ENCODE measurements at regions not wholly inside any gene's neighbourhood (a gene's known extent, or its start where the extent isn't known, plus 50 kb on each side); places are given as distances from the start of the nearest gene placed in this dataset.
A peak's percentile ranks its signal among the peaks of the same experiment; 100 is the strongest.

DNA sequence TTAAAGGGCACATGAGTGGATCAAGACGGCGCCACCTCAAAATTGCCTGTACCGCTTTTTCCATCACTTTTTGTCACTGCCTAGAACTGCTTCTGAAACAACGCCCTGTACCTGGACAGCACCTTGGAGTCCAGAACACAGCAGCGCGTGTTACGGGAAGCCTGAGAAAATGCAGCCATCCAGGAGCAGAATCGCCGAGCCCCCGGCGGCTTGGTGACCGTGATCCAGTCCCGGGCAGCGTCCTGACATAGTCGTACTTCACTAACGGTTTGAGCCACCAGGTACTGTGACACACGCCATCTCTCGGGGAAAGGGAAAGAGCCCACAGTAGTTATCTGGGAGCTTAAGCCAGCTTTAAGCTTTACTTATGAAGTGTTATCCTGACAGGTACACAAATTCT lies 168.9 kb upstream of the SALL3 start:
- no peaks in the 10 kb centered on the region for H3K36me3 ChIP-seq (ENCODE audit: control insufficient read depth in 1 of 2, insufficient read depth in 2 of 2, low read length in 1 of 2)
- WGBS, 2 donors: 93 to 98% methylated on average over 18 of the region's 18 CpGs
- H3K4me1 ChIP-seq (ENCODE audit: control insufficient read depth in 1 of 2, insufficient read depth in 2 of 2, low read length in 2 of 2): no peaks in the 10 kb centered on the region
- DNase-seq (peak in 1 of 2 donors; percentile 57), ATAC-seq (ENCODE audit: low FRiP score) (no peak)
- no peaks in the 10 kb centered on the region for H3K27me3 ChIP-seq (ENCODE audit: control insufficient read depth in 1 of 2, insufficient read depth in 2 of 2, low read length in 1 of 2)
- H3K4me3 ChIP-seq (ENCODE audit: low read length in 2 of 2): no peak overlapping the region
- no peak overlapping the region for H3K27ac ChIP-seq (ENCODE audit: low read depth in 1 of 2, low read length in 2 of 2)
- H3K9me3 ChIP-seq (ENCODE audit: control insufficient read depth, low read length): no peaks in the 10 kb centered on the region
- intact Hi-C loops (cut with DNase I): no loop called here

DNA sequence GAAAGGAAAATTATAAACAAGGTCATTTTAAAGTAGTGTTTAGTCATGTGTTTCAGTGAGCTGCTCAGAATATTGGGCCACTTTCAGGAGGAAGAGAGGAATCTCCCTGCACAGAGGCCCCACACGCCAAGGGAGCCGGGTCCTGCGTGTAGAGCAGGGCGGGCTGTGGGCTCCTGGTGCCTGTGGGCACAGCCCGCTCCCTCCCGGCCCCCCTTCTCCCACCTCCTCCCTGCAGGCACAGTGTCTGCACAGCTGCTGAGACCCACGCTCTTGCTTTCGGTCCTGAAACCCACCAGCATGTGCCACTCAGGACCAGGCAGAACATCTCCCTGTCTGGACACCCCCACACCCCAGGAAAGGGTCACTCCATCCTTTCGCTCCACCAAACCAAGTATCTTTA lies 167.6 kb upstream of the SALL3 start:
- Histone ChIP-seq H3K4me1 (ENCODE audit: control insufficient read depth in 1 of 2, insufficient read depth in 2 of 2, low read length in 2 of 2) (no peaks in the 10 kb centered on the region), H3K4me3 (ENCODE audit: low read length in 2 of 2) (no peak overlapping the region), H3K36me3 (ENCODE audit: control insufficient read depth in 1 of 2, insufficient read depth in 2 of 2, low read length in 1 of 2) (no peaks in the 10 kb centered on the region), H3K27me3 (ENCODE audit: control insufficient read depth in 1 of 2, insufficient read depth in 2 of 2, low read length in 1 of 2) (no peaks in the 10 kb centered on the region), H3K27ac (ENCODE audit: low read depth in 1 of 2, low read length in 2 of 2) (no peak overlapping the region), H3K9me3 (ENCODE audit: control insufficient read depth, low read length) (no peaks in the 10 kb centered on the region)
- ATAC-seq (ENCODE audit: low FRiP score): no peak
- intact Hi-C loops (cut with DNase I): no loop called here
- no peak for DNase-seq
- WGBS, 2 donors: 91 to 97% methylated on average over 8 to 9 of the region's 9 CpGs

DNA sequence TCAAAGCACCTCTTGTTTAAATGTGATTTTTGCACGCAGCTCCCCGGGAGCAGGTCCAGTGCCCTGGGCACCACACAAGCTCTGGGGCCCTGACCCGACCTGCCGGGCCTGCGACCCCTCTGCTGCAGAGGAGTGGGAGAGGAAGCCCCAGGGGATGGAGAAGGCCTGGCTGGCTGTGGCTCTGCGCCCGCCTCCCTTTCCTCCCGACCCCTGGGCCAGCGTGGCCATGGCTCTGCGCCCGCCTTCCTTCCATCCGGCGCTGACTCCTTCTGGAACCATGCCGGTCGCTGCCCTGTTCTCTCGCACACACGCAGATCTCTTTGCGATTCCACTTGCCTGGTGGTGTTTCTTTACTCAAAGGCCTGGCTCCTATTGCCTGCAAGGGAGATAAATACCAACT lies 166.5 kb upstream of the SALL3 start:
- no peak overlapping the region for H3K4me3 ChIP-seq (ENCODE audit: low read length in 2 of 2)
- no peaks in the 10 kb centered on the region for H3K9me3 ChIP-seq (ENCODE audit: control insufficient read depth, low read length)
- no peaks in the 10 kb centered on the region for H3K4me1 ChIP-seq (ENCODE audit: control insufficient read depth in 1 of 2, insufficient read depth in 2 of 2, low read length in 2 of 2)
- DNase-seq (no peak), ATAC-seq (ENCODE audit: low FRiP score) (no peak)
- WGBS, 2 donors: 78 to 91% methylated on average over 15 to 18 of the region's 18 CpGs
- H3K36me3 ChIP-seq (ENCODE audit: control insufficient read depth in 1 of 2, insufficient read depth in 2 of 2, low read length in 1 of 2): no peaks in the 10 kb centered on the region
- H3K27ac ChIP-seq (ENCODE audit: low read depth in 1 of 2, low read length in 2 of 2): no peak overlapping the region
- no peaks in the 10 kb centered on the region for H3K27me3 ChIP-seq (ENCODE audit: control insufficient read depth in 1 of 2, insufficient read depth in 2 of 2, low read length in 1 of 2)
- intact Hi-C loops (cut with DNase I): no loop called here

DNA sequence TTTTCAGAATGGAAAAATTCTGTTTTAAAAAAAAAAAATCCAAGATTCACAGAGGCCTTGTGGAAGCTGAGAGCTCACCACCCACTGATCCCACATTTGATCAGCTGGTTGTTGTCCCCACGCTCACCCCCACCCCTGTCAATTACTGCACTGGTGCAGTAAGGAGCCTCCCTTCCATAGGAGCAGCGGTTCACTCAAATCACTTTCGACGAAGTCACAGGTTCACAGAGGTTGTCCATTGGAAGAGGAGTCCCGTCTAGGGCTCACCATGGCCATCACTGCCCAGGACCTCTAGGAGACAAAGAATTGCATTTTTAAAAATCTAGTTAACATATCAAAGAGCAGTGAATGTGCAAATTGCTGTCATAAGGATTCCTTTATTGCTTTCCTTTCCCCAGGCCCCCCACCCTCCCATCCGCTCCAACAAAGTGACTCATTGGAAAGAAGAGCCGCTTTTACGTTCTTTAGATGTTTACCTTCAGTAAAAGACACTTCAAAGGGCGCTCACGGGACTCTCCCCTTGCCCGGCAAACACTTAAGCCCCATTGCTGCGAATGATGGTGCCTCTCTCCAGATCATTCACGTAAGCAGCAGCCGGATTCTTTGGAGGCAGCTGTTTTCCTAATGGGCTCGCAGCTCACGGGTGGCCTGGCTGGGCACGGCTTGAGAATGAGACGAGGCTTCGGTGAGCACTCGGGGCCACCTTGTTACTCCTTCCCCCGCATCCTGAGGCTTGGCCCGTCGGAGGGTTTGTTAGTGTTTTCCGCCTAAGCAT lies 165.5 kb upstream of the SALL3 start:
- intact Hi-C loops (cut with DNase I): no loop called here
- Histone ChIP-seq H3K4me3 (ENCODE audit: low read length in 2 of 2) (no peak overlapping the region), H3K27me3 (ENCODE audit: control insufficient read depth in 1 of 2, insufficient read depth in 2 of 2, low read length in 1 of 2) (no peaks in the 10 kb centered on the region), H3K9me3 (ENCODE audit: control insufficient read depth, low read length) (no peaks in the 10 kb centered on the region), H3K4me1 (ENCODE audit: control insufficient read depth in 1 of 2, insufficient read depth in 2 of 2, low read length in 2 of 2) (no peaks in the 10 kb centered on the region), H3K36me3 (ENCODE audit: control insufficient read depth in 1 of 2, insufficient read depth in 2 of 2, low read length in 1 of 2) (no peaks in the 10 kb centered on the region), H3K27ac (ENCODE audit: low read depth in 1 of 2, low read length in 2 of 2) (no peak overlapping the region)
- DNase-seq (no peak), ATAC-seq (ENCODE audit: low FRiP score) (no peak)
- WGBS, 2 donors: 47 to 53% methylated on average over 24 of the region's 24 CpGs

DNA sequence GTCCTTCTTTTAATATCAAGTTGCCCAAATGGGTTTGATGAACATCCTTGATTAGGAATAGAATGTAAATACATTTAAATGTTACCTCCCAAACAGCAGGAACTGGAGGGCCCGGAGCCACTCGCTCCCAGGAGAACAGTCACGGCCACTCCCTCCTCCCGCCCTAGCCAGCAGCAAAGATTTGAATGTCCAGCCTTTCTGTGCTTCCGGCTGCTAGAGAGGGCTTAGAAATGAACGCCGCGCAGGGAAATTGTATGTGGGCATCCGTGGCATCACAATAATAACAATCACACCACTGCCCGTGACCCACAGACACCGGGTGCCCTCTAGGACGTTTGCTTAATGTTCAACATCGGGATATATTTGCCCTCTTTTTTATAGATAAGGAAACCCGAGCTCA lies 164.9 kb upstream of the SALL3 start:
- DNase-seq (no peak), ATAC-seq (ENCODE audit: low FRiP score) (no peak)
- no peaks in the 10 kb centered on the region for H3K9me3 ChIP-seq (ENCODE audit: control insufficient read depth, low read length)
- H3K4me1 ChIP-seq (ENCODE audit: control insufficient read depth in 1 of 2, insufficient read depth in 2 of 2, low read length in 2 of 2): no peaks in the 10 kb centered on the region
- no peaks in the 10 kb centered on the region for H3K36me3 ChIP-seq (ENCODE audit: control insufficient read depth in 1 of 2, insufficient read depth in 2 of 2, low read length in 1 of 2)
- no peak overlapping the region for H3K27ac ChIP-seq (ENCODE audit: low read depth in 1 of 2, low read length in 2 of 2)
- no peak overlapping the region for H3K4me3 ChIP-seq (ENCODE audit: low read length in 2 of 2)
- intact Hi-C loops (cut with DNase I): no loop called here
- 6 to 10% methylated on average over 14 of the region's 14 CpGs for WGBS, 2 donors
- no peaks in the 10 kb centered on the region for H3K27me3 ChIP-seq (ENCODE audit: control insufficient read depth in 1 of 2, insufficient read depth in 2 of 2, low read length in 1 of 2)

DNA sequence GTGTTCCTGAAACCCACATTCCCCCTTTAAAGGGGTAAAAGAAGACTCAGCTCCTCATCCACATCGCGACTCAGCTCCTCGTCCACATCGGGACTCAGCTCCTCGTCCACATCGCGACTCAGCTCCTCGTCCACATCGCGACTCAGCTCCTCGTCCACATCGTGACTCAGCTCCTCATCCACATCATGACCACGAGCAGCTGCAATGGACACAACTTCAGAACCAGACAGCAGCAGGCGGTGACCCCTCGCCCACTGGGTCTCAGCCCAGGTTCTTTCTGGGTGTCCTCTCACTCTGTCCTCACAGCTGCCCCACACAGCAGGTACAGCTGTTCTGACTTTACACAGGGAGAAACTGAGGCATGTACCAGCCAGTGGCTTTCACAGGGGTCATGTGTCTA lies 163.5 kb upstream of the SALL3 start:
- Histone ChIP-seq H3K27me3 (ENCODE audit: control insufficient read depth in 1 of 2, insufficient read depth in 2 of 2, low read length in 1 of 2) (no peaks in the 10 kb centered on the region), H3K27ac (ENCODE audit: low read depth in 1 of 2, low read length in 2 of 2) (no peak overlapping the region), H3K4me3 (ENCODE audit: low read length in 2 of 2) (no peak overlapping the region), H3K4me1 (ENCODE audit: control insufficient read depth in 1 of 2, insufficient read depth in 2 of 2, low read length in 2 of 2) (no peaks in the 10 kb centered on the region), H3K9me3 (ENCODE audit: control insufficient read depth, low read length) (no peaks in the 10 kb centered on the region), H3K36me3 (ENCODE audit: control insufficient read depth in 1 of 2, insufficient read depth in 2 of 2, low read length in 1 of 2) (no peaks in the 10 kb centered on the region)
- 90 to 92% methylated on average over 15 of the region's 15 CpGs for WGBS, 2 donors
- DNase-seq (no peak), ATAC-seq (ENCODE audit: low FRiP score) (no peak)
- intact Hi-C loops (cut with DNase I): no loop called here

DNA sequence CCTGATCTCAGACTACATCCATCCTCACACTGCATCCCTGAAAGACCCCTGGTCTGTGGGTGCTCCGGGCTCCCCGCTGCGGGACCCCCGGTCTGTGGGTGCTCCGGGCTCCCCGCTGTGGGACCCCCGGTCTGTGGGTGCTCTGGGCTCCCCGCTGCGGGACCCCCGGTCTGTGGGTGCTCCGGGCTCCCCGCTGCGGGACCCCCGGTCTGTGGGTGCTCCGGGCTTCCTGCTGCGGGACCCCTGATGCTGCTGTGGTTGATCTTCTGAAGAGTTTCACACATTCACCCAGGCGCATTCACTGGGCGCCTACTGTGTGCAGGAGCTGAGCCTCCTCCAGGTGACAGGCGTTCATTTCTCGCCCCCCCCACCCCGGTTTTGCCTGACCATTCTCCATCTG lies 162.7 kb upstream of the SALL3 start:
- Histone ChIP-seq H3K27me3 (ENCODE audit: control insufficient read depth in 1 of 2, insufficient read depth in 2 of 2, low read length in 1 of 2) (no peaks in the 10 kb centered on the region), H3K4me3 (ENCODE audit: low read length in 2 of 2) (no peak overlapping the region), H3K27ac (ENCODE audit: low read depth in 1 of 2, low read length in 2 of 2) (no peak overlapping the region), H3K36me3 (ENCODE audit: control insufficient read depth in 1 of 2, insufficient read depth in 2 of 2, low read length in 1 of 2) (no peaks in the 10 kb centered on the region), H3K4me1 (ENCODE audit: control insufficient read depth in 1 of 2, insufficient read depth in 2 of 2, low read length in 2 of 2) (no peaks in the 10 kb centered on the region), H3K9me3 (ENCODE audit: control insufficient read depth, low read length) (no peaks in the 10 kb centered on the region)
- DNase-seq: no peak
- no peak for ATAC-seq (ENCODE audit: low FRiP score)
- 93% methylated on average over 21 of the region's 21 CpGs for WGBS, 2 donors
- intact Hi-C loops (cut with DNase I): no loop called here

DNA sequence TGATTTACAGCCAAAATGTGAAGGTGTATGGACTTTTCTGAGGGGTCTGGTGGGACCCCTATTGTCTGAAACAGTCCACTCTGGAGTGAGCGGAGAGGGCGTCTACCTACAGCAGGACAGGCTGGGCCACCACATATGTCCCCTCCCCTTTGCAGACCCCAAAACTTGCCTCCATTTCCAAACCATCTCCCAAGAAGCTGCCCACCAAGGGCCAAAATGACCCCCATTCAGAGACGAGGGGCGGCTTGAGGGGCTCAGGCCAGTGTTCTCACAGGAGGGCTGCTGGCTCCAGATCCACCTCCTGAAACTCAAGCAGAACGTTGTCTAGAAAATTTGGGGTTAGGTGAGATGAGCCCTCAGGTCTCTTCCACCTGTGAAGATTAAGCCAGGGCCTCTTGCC lies 161.1 kb upstream of the SALL3 start:
- intact Hi-C loops (cut with DNase I): no loop called here
- H3K4me1 ChIP-seq (ENCODE audit: control insufficient read depth in 1 of 2, insufficient read depth in 2 of 2, low read length in 2 of 2): no peaks in the 10 kb centered on the region
- H3K36me3 ChIP-seq (ENCODE audit: control insufficient read depth in 1 of 2, insufficient read depth in 2 of 2, low read length in 1 of 2): no peaks in the 10 kb centered on the region
- no peak overlapping the region for H3K4me3 ChIP-seq (ENCODE audit: low read length in 2 of 2)
- ATAC-seq (ENCODE audit: low FRiP score) (no peak), DNase-seq (no peak)
- H3K9me3 ChIP-seq (ENCODE audit: control insufficient read depth, low read length): no peaks in the 10 kb centered on the region
- 96% methylated on average over 5 of the region's 5 CpGs for WGBS, 2 donors
- H3K27me3 ChIP-seq (ENCODE audit: control insufficient read depth in 1 of 2, insufficient read depth in 2 of 2, low read length in 1 of 2): no peaks in the 10 kb centered on the region
- no peak overlapping the region for H3K27ac ChIP-seq (ENCODE audit: low read depth in 1 of 2, low read length in 2 of 2)

DNA sequence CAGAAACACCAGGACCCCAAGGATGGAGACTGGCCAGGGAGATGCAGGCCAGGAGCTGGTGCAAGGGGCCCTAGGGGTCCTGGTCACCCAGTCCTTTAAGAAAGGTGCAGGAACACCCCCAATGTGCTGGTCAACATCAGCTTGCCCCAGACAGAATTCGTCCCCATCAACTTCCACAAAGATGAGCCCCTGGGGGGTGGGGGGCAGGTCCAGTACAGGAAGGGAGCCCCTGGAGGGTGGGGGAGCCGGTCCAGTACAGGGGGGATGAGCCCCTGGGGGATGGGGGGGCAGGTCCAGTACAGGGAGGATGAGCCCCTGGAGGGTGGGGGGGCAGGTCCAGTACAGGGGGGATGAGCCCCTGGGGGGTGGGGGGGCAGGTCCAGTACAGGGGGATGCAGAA lies 160.7 kb upstream of the SALL3 start:
- H3K27me3 ChIP-seq (ENCODE audit: control insufficient read depth in 1 of 2, insufficient read depth in 2 of 2, low read length in 1 of 2): no peaks in the 10 kb centered on the region

More for the DNA sequence above, 160.7 kb upstream of the SALL3 start:
- Histone ChIP-seq H3K4me1 (ENCODE audit: control insufficient read depth in 1 of 2, insufficient read depth in 2 of 2, low read length in 2 of 2) (no peaks in the 10 kb centered on the region), H3K4me3 (ENCODE audit: low read length in 2 of 2) (no peak overlapping the region), H3K36me3 (ENCODE audit: control insufficient read depth in 1 of 2, insufficient read depth in 2 of 2, low read length in 1 of 2) (no peaks in the 10 kb centered on the region), H3K9me3 (ENCODE audit: control insufficient read depth, low read length) (no peaks in the 10 kb centered on the region), H3K27ac (ENCODE audit: low read depth in 1 of 2, low read length in 2 of 2) (no peak overlapping the region)
- ATAC-seq (ENCODE audit: low FRiP score): no peak
- no peak for DNase-seq
- WGBS, 2 donors: 84 to 85% methylated on average over 2 of the region's 2 CpGs
- intact Hi-C loops (cut with DNase I): no loop called here

All from aorta (tissue), 5 donors.